ENCODE measurements at regions not wholly inside any gene's neighbourhood (a gene's known extent, or its start where the extent isn't known, plus 50 kb on each side); places are given as distances from the start of the nearest gene placed in this dataset.
"Not testable (repeated sequence)": the region's sequence is repeated elsewhere in the genome, so short reads cannot be mapped to it uniquely, and the experiment has no call there.

DNA sequence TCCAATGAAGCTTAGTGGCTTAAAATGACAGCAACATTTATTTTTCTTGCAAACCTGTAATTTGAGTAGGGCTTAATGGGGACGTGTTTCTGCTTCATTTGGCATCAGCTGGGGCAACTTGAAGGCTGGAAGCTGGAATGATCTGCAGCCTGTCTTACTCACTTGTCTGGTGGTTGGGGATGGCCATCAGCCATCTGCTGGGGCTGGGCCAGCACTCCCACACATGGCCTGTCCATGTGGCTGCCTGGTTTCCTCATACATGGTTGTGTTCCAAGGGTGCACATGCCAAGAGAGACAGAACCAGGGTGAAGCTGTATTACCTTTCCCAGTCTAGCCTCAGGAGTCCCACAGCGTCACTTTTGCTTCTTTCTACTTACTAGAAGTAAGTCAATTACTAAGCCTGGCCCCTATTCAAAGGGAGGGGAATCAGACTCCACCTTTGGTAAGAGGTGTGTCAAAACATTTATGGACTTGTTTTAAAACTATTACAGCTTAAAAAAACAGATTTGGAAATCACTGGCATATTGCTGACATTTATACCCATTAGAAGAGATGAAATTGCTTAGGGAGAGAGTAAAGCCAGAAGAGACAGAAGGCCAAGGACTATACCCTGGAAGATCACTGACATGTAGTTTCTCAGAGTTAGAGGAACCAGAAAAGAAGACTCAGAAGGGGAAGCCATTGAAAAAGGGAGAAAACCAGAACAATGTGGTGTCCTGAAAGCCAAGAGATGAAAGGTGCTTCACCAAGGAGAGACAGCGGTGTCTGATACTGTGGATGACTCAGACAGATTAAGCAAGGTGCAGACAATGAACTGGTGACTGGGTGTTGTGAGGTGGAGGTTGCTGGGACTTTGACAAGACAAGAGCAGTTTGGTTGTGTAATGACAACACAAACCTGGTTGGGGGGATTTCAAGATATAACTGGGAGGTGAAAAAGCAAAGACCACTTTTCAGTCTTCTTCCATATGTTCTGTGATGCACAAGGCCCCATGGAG is 345.2 kb downstream of the GJA1 start:
- no peaks in the 10 kb centered on the region for H3K4me1 ChIP-seq (ENCODE audit: control insufficient read depth, insufficient read depth, low read length)
- no peaks in the 10 kb centered on the region for H3K27me3 ChIP-seq (ENCODE audit: control insufficient read depth, insufficient read depth, low read length)
- H3K4me3 ChIP-seq (ENCODE audit: low read depth, low read length), result no peak overlapping the region
- no peak overlapping the region for H3K9ac ChIP-seq (ENCODE audit: low read depth, low read length)
- H3K9me3 ChIP-seq (ENCODE audit: control insufficient read depth, insufficient read depth, low read length), result no peaks in the 10 kb centered on the region
- no peaks in the 10 kb centered on the region for H3K36me3 ChIP-seq (ENCODE audit: control insufficient read depth, insufficient read depth, low read length)

- H3K4me1 ChIP-seq (ENCODE audit: control insufficient read depth, insufficient read depth, low read length), result no peaks in the 10 kb centered on the region
- no peak overlapping the region for H3K4me3 ChIP-seq (ENCODE audit: low read depth, low read length)
- H3K9ac ChIP-seq (ENCODE audit: low read depth, low read length), result no peak overlapping the region
- H3K9me3 ChIP-seq (ENCODE audit: control insufficient read depth, insufficient read depth, low read length), result no peaks in the 10 kb centered on the region
- H3K27me3 ChIP-seq (ENCODE audit: control insufficient read depth, insufficient read depth, low read length), result no peaks in the 10 kb centered on the region
- no peaks in the 10 kb centered on the region for H3K36me3 ChIP-seq (ENCODE audit: control insufficient read depth, insufficient read depth, low read length)
These were observed 356.2 kb downstream of the GJA1 start for GRCh38 chr6:121791396-121792315.

DNA sequence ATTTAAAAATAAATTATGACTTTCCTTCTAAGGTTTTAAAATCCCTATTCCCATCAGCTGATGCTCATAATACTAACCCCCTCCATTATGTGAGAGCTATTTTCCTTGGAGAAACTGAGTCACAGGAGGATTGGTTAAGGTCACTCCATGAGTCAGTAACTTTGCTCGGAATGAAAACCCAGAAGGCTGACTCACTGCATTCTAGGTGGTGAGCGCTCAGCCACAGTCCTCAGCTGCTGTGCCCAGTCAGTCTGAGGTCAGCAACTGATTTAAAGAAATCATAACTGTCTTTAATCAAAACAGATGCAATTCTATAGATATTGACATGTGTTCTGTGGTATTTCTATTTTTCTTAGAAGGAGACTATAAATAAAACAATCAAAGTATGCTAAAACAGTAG is 359.2 kb downstream of the GJA1 start:
- Histone ChIP-seq H3K4me1 (ENCODE audit: control insufficient read depth, insufficient read depth, low read length) (no peaks in the 10 kb centered on the region), H3K4me3 (ENCODE audit: low read depth, low read length) (no peak overlapping the region), H3K27me3 (ENCODE audit: control insufficient read depth, insufficient read depth, low read length) (no peaks in the 10 kb centered on the region), H3K36me3 (ENCODE audit: control insufficient read depth, insufficient read depth, low read length) (no peaks in the 10 kb centered on the region), H3K9ac (ENCODE audit: low read depth, low read length) (no peak overlapping the region), H3K9me3 (ENCODE audit: control insufficient read depth, insufficient read depth, low read length) (no peaks in the 10 kb centered on the region)

DNA sequence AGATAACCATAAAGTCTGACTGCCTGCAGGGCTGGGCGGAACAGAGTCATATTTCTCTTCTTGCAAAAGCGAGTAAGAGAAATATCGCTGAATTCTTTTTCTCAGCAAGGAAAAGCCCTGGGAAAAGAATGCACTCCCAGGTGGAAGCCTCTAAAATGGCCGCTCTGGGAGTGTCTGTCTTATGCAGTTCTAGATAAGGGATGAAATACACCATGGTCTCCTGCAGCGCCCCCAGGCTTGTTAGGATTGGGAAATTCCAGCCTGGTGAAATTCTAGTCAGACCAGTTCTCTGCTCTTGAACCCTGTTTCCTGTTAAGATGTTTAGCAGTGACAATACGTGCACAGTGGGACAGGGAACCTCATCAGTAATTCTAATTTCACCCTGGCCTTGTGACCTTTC is 362.2 kb downstream of the GJA1 start:
- not testable (repeated sequence) for H3K36me3 ChIP-seq (ENCODE audit: control insufficient read depth, insufficient read depth, low read length); H3K9me3 ChIP-seq (ENCODE audit: control insufficient read depth, insufficient read depth, low read length)

GRCh38 chr6:121798126-121798525 is 362.7 kb downstream of the GJA1 start:
- H3K36me3 ChIP-seq (ENCODE audit: control insufficient read depth, insufficient read depth, low read length); H3K4me1 ChIP-seq (ENCODE audit: control insufficient read depth, insufficient read depth, low read length); H3K9me3 ChIP-seq (ENCODE audit: control insufficient read depth, insufficient read depth, low read length); H3K4me3 ChIP-seq (ENCODE audit: low read depth, low read length); H3K9ac ChIP-seq (ENCODE audit: low read depth, low read length); H3K27me3 ChIP-seq (ENCODE audit: control insufficient read depth, insufficient read depth, low read length): not testable (repeated sequence)

More for the DNA sequence above, 362.2 kb downstream of the GJA1 start:
- not testable (repeated sequence) for H3K9ac ChIP-seq (ENCODE audit: low read depth, low read length); H3K4me1 ChIP-seq (ENCODE audit: control insufficient read depth, insufficient read depth, low read length); H3K4me3 ChIP-seq (ENCODE audit: low read depth, low read length); H3K27me3 ChIP-seq (ENCODE audit: control insufficient read depth, insufficient read depth, low read length)

GRCh38 chr6:121799574-121799973 is 364.1 kb downstream of the GJA1 start:
- Histone ChIP-seq H3K4me3 (ENCODE audit: low read depth, low read length) (no peak overlapping the region), H3K27me3 (ENCODE audit: control insufficient read depth, insufficient read depth, low read length) (no peaks in the 10 kb centered on the region), H3K4me1 (ENCODE audit: control insufficient read depth, insufficient read depth, low read length) (no peaks in the 10 kb centered on the region), H3K36me3 (ENCODE audit: control insufficient read depth, insufficient read depth, low read length) (no peaks in the 10 kb centered on the region), H3K9me3 (ENCODE audit: control insufficient read depth, insufficient read depth, low read length) (no peaks in the 10 kb centered on the region), H3K9ac (ENCODE audit: low read depth, low read length) (no peak overlapping the region)

DNA sequence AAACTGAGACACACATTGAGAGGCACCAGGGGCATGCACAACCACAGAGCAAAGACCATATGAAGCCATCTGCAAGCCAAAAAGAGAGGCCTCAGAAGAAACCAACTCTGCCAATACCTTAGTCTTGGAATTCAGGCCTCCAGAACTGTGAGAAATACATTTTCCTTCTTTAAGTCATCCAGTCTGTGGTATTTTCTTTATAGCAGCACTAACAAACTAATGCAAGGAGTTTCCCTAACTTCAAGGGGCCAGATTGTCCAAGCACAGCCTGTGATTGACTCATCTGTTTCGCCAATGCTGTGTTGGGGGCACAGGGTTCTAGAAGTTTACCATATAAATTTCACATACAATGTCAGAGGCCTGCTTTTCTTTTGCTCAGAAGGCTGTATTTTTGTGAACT is 364.6 kb downstream of the GJA1 start:
- no peaks in the 10 kb centered on the region for H3K27me3 ChIP-seq (ENCODE audit: control insufficient read depth, insufficient read depth, low read length)
- H3K36me3 ChIP-seq (ENCODE audit: control insufficient read depth, insufficient read depth, low read length), result no peaks in the 10 kb centered on the region
- H3K9me3 ChIP-seq (ENCODE audit: control insufficient read depth, insufficient read depth, low read length), result no peaks in the 10 kb centered on the region
- no peak overlapping the region for H3K4me3 ChIP-seq (ENCODE audit: low read depth, low read length)
- no peaks in the 10 kb centered on the region for H3K4me1 ChIP-seq (ENCODE audit: control insufficient read depth, insufficient read depth, low read length)
- no peak overlapping the region for H3K9ac ChIP-seq (ENCODE audit: low read depth, low read length)

DNA sequence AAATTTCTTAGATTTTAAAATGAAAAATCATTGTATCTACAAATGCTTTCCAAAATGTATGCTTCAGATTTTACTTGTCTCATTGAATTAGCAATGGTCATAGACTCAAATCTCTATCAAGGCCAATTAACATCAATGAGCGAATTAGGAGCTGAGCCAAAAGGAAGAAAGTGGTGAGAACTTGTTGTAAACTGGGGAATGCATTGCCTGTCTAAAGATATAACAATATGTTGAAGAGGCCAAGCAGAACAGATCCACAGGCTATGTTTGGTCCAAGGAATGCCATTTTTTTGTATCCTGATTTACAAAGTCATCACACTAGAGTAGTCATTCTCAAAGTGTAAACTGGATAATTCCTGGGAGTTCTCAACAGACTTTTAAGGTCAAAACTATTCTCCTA is 370.7 kb downstream of the GJA1 start:
- no peaks in the 10 kb centered on the region for H3K4me1 ChIP-seq (ENCODE audit: control insufficient read depth, insufficient read depth, low read length)
- no peak overlapping the region for H3K9ac ChIP-seq (ENCODE audit: low read depth, low read length)
- H3K9me3 ChIP-seq (ENCODE audit: control insufficient read depth, insufficient read depth, low read length), result no peaks in the 10 kb centered on the region
- H3K36me3 ChIP-seq (ENCODE audit: control insufficient read depth, insufficient read depth, low read length), result no peaks in the 10 kb centered on the region
- H3K27me3 ChIP-seq (ENCODE audit: control insufficient read depth, insufficient read depth, low read length), result no peaks in the 10 kb centered on the region
- H3K4me3 ChIP-seq (ENCODE audit: low read depth, low read length), result no peak overlapping the region

DNA sequence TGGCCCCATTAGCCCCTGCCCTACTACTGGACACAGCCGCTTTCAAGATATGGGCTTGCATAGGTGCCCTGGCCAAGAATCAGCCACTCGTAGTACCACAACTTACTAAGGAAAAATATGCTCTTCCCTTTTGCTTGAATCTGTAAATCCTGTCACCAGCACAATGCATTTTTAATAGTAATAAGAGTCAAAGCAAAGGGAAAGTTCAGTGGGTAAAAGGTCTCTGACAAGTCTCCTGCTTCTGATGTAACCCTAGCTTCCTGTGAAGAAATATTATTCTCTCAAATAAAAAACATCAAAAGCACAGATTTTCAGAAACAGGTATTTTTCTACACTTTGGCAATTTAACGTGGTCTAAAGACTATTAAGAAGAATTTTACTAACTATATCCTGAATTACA is 373.8 kb downstream of the GJA1 start:
- Histone ChIP-seq H3K36me3 (ENCODE audit: control insufficient read depth, insufficient read depth, low read length) (no peaks in the 10 kb centered on the region), H3K27me3 (ENCODE audit: control insufficient read depth, insufficient read depth, low read length) (no peaks in the 10 kb centered on the region), H3K4me3 (ENCODE audit: low read depth, low read length) (no peak overlapping the region), H3K9me3 (ENCODE audit: control insufficient read depth, insufficient read depth, low read length) (no peaks in the 10 kb centered on the region), H3K4me1 (ENCODE audit: control insufficient read depth, insufficient read depth, low read length) (no peaks in the 10 kb centered on the region), H3K9ac (ENCODE audit: low read depth, low read length) (no peak overlapping the region)

- no peaks in the 10 kb centered on the region for H3K4me1 ChIP-seq (ENCODE audit: control insufficient read depth, insufficient read depth, low read length)
- no peaks in the 10 kb centered on the region for H3K36me3 ChIP-seq (ENCODE audit: control insufficient read depth, insufficient read depth, low read length)
- H3K27me3 ChIP-seq (ENCODE audit: control insufficient read depth, insufficient read depth, low read length), result no peaks in the 10 kb centered on the region
- H3K9me3 ChIP-seq (ENCODE audit: control insufficient read depth, insufficient read depth, low read length), result no peaks in the 10 kb centered on the region
- H3K9ac ChIP-seq (ENCODE audit: low read depth, low read length), result no peak overlapping the region
- H3K4me3 ChIP-seq (ENCODE audit: low read depth, low read length), result no peak overlapping the region
These were observed 374.9 kb downstream of the GJA1 start for GRCh38 chr6:121810158-121811032.

- Histone ChIP-seq H3K36me3 (ENCODE audit: control insufficient read depth, insufficient read depth, low read length) (no peaks in the 10 kb centered on the region), H3K9ac (ENCODE audit: low read depth, low read length) (no peak overlapping the region), H3K4me3 (ENCODE audit: low read depth, low read length) (no peak overlapping the region), H3K27me3 (ENCODE audit: control insufficient read depth, insufficient read depth, low read length) (no peaks in the 10 kb centered on the region), H3K4me1 (ENCODE audit: control insufficient read depth, insufficient read depth, low read length) (no peaks in the 10 kb centered on the region), H3K9me3 (ENCODE audit: control insufficient read depth, insufficient read depth, low read length) (no peaks in the 10 kb centered on the region)
These were observed 375.7 kb downstream of the GJA1 start for GRCh38 chr6:121811106-121811505.
